ENCODE measurements at regions not wholly inside any gene's neighbourhood (a gene's known extent, or its start where the extent isn't known, plus 50 kb on each side); places are given as distances from the start of the nearest gene placed in this dataset.

- H3K4me1 ChIP-seq, result no peaks in the 10 kb centered on the region
- H3K27ac ChIP-seq, result no peak overlapping the region
- FAIRE-seq (no peak), DNase-seq (ENCODE audit: low read depth in 1 of 2, low spot score in 1 of 2) (no peak), ATAC-seq (no peak)
- H3K4me2 ChIP-seq, result no peak overlapping the region
- 17% methylated on average over 1 of the region's 1 CpG for WGBS (ENCODE audit: missing lambda C conversion rate)
- CTCF ChIA-PET, result no interaction called here
- no peak for TF ChIP-seq ZC3H11A (IDR thresholded peaks at IDR 0.05)
- TF ChIP-seq CEBPB (IDR thresholded peaks at IDR 0.05), result no peak
- TF ChIP-seq NPAS2 (CRISPR knock-in tag; IDR thresholded peaks at IDR 0.05; ENCODE audit: borderline replicate concordance), result no peak
- TF ChIP-seq ZNF302 (CRISPR knock-in tag; IDR thresholded peaks at IDR 0.05), result no peak
- no peak for TF ChIP-seq BCL3 (IDR thresholded peaks at IDR 0.05)
- no peak for TF ChIP-seq CHD4 (IDR thresholded peaks at IDR 0.05; ENCODE audit: borderline replicate concordance)
- TF ChIP-seq FOSL2 (IDR thresholded peaks at IDR 0.05), result no peak
- TF ChIP-seq FOSL2 (CRISPR knock-in tag; IDR thresholded peaks at IDR 0.05), result no peak
- TF ChIP-seq RCOR1 (IDR thresholded peaks at IDR 0.05; ENCODE audit: low read depth, low read length), result no peak
- no peak for TF ChIP-seq HDAC2 (IDR thresholded peaks at IDR 0.05)
- TF ChIP-seq SMC3 (IDR thresholded peaks at IDR 0.05), result no peak
- POLR2A ChIA-PET, result no interaction called here
- H3K9me3 ChIP-seq, result no peaks in the 10 kb centered on the region
- no peak overlapping the region for H3K4me3 ChIP-seq
Measured at GRCh38 chr6:93820465-93821082, 401.2 kb upstream of the EPHA7 start.

GRCh38 chr6:93819189-93819588, 399.8 kb upstream of the EPHA7 start:
- POLR2A ChIA-PET, result no interaction called here
- FAIRE-seq, result no peak

More at GRCh38 chr6:93819189-93819588, 399.8 kb upstream of the EPHA7 start:
- no peak for DNase-seq (ENCODE audit: low read depth in 1 of 2, low spot score in 1 of 2)
- H3K4me3 ChIP-seq, result no peak overlapping the region
- H3K4me1 ChIP-seq, result no peaks in the 10 kb centered on the region
- H3K27ac ChIP-seq, result no peak overlapping the region
- peak overlapping the region; percentile 33; the same call in 2 of the 3 replicates for H3K4me2 ChIP-seq
- ATAC-seq, result no peak
- CTCF ChIA-PET, result no interaction called here
- no peaks in the 10 kb centered on the region for H3K9me3 ChIP-seq
- WGBS (ENCODE audit: missing lambda C conversion rate), result 3% methylated on average over 3 of the region's 3 CpGs
- TF ChIP-seq SMC3 (IDR thresholded peaks at IDR 0.05) (no peak), KDM1A (IDR thresholded peaks at IDR 0.05; ENCODE audit: low read depth) (no peak), JUN (IDR thresholded peaks at IDR 0.05) (no peak), MYC (IDR thresholded peaks at IDR 0.05; ENCODE audit: borderline replicate concordance, low read length) (no peak), ESRRA (IDR thresholded peaks at IDR 0.05; ENCODE audit: borderline replicate concordance, low read length) (no peak), MAFK (IDR thresholded peaks at IDR 0.05; ENCODE audit: partially characterized antibody) (no peak), REST (IDR thresholded peaks at IDR 0.05) (no peak), TFCP2L1 (CRISPR knock-in tag; IDR thresholded peaks at IDR 0.05) (no peak), BHLHE40 (IDR thresholded peaks at IDR 0.05; ENCODE audit: low read depth, low read length) (no peak), ATOH8 (CRISPR knock-in tag; IDR thresholded peaks at IDR 0.05; ENCODE audit: low read depth) (no peak), RFX5 (IDR thresholded peaks at IDR 0.05) (no peak), HDAC2 (IDR thresholded peaks at IDR 0.05) (no peak), RAD21 (conservative IDR thresholded peaks at IDR 0.05 in 1 of 2, IDR thresholded peaks at IDR 0.05 in 1 of 2) (no peak), KDM5A (IDR thresholded peaks at IDR 0.05) (no peak), CEBPB (IDR thresholded peaks at IDR 0.05) (no peak), POLR2AphosphoS2 (conservative IDR thresholded peaks at IDR 0.05; ENCODE audit: low read length) (no peak), ZC3H11A (IDR thresholded peaks at IDR 0.05) (no peak), ZSCAN20 (CRISPR knock-in tag; IDR thresholded peaks at IDR 0.05) (no peak)

Data from A549 (cell line).